ENCODE measurements at regions not wholly inside any gene's neighbourhood (a gene's known extent, or its start where the extent isn't known, plus 50 kb on each side); places are given as distances from the start of the nearest gene placed in this dataset.
A peak's percentile ranks its signal among the peaks of the same experiment; 100 is the strongest.

DNA sequence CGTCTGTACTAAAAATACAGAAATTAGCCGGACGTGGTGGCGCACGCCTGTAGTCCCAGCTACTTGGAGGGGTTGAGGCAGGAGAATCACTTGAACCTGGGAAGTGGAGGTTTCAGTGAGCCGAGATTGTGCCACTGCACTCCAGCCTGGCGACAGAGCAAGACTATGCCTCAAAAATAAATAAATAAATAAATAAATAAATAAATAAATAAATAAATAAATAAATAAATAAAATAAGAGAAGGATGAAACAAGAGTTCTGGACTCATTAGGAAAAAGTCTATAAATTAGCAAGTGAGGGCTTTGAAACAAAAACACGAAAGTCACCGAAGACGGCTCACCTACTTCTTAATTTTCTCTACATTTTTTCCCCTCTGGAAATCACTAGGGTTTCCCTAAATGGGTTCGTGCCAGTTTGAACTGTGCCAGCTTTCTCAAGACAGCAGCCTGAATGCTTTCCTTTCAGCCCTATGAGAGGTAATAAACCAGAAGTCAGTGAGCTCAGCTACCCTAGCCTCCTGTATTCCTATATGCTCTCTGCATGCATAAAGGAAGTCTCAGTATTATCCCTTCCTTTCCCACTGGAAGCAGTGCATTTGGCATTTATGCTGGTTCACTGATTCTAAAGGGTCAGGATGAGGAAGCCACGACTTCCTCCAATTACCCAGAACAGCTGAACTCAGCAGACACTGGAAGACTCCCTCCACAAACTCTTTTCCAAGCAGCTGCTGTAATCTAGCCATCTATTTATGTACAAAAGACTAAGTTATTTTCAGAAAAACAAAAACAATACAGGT, 266.9 kb downstream of the ZBBX start:
- in situ Hi-C loops (cut with HindIII; ENCODE audit: low pct_unique_long_range_greater_than_20kb, low sequenced_read_pairs), result no loop called here
- no peak for DNase-seq (ENCODE audit: low read depth)

DNA sequence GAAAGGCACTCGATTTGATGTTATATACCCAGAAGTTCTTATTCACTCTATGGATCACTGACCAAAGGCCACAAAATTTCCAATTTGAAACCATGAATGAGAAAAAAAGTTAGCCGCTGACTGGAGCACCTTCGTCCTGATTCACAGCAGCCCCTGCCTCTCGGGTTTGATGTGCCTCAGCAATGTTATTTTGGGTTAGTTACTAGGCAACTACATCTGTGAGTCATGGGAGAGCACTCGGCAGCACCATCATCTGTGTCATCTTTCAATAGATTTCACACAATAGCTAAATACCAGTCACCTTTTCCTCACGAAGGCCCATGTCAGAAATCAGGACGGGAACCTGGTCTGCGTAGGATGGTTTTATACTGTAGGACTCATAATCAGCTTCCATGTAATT, 269.2 kb downstream of the ZBBX start:
- in situ Hi-C loops (cut with HindIII; ENCODE audit: low pct_unique_long_range_greater_than_20kb, low sequenced_read_pairs), result no loop called here
- peak; percentile 18 for DNase-seq (ENCODE audit: low read depth)

DNA sequence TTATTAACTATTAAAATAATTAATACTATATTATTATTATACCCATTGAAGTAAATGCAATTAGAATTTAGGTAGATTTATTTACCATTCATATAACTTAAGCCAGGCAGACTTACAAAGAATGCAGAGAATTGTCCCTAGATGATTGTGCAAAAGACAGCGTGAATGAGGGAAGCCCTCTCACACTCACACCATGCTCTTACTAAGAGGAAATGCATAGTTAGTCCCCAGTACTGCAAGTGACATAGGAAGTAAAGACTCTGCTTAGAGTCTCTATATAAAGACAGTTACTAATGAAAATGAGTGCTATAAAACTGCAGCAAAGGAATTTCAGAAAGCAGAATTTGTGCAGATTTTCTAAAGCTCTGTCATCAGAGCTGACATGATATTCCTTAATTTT, 270.4 kb downstream of the ZBBX start:
- in situ Hi-C loops (cut with HindIII; ENCODE audit: low pct_unique_long_range_greater_than_20kb, low sequenced_read_pairs), result no loop called here
- DNase-seq (ENCODE audit: low read depth), result no peak

DNA sequence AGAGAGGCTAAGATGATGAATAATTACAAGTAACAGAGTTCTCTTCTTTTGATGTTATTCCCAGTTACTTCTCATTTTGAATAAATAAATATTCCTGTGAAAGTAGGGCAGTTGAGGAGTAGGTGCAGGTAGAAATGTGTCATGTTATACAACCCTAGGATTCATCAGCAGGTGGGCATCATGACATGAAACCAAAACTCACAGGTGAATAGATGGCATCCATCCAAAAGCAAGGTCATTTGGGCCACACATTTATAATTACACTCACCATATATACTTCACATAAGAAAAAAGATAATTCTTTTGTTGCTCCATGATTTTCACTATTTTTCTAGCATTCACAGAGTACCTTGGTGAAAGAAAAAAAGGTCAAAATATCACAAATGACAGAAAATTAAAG, 273.6 kb downstream of the ZBBX start:
- DNase-seq (ENCODE audit: low read depth), result no peak
- in situ Hi-C loops (cut with HindIII; ENCODE audit: low pct_unique_long_range_greater_than_20kb, low sequenced_read_pairs), result no loop called here

DNA sequence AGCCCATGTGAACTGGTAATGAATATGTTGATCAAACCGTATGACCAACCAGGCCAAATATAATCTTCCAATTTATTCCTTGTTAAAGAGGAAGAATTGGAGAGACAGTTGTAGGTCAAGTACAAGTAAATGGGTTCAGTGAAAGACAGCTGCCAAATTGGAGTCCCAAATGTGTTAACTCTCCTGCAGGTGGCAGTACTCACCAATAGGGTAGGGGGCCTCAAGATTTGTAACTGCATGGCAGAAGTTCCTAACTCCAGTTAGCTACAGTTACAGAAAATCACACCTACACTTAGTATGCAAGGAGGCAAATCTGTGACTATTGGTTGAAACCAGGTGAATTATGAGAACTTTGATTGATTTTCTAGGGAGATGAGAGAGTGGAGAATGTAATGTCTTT, 278.0 kb downstream of the ZBBX start:
- DNase-seq (ENCODE audit: low read depth), result no peak
- in situ Hi-C loops (cut with HindIII; ENCODE audit: low pct_unique_long_range_greater_than_20kb, low sequenced_read_pairs), result no loop called here

DNA sequence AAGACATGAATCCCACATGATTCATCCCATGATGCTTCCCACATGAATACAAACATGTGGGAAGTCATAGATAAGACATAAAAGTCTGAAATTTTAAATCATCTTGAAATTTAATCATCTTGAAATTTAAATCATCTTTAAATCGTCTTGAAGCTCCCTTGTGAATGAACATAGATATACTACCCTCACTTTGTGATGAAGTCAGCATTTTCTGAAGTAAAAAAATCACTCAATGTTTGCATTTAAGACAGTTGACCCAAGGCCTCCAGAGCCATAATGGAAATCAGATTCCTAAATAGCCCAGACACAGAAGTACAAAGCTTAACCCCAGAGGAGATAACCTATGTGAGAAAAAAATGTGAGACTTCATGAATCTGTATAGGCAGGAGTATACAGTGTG, 279.4 kb downstream of the ZBBX start:
- in situ Hi-C loops (cut with HindIII; ENCODE audit: low pct_unique_long_range_greater_than_20kb, low sequenced_read_pairs), result no loop called here
- no peak for DNase-seq (ENCODE audit: low read depth)

DNA sequence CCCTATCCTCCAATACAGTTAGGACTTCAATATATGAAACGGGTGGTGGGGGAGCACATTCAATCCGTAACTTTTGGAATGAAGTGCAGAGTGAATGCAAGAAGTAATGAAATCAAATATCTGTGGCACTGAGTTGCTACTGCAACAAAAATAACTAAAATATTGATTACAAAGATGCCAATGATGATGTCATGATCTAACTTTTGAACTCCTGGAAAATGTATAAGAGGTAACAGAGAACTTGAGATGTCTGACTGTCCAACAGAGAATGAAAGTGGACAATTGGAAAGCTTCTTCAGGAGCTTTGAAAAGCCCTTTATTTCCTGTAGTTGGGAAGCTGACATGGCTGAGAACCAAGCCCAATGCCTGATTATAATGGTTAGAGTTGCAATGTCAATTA, 279.9 kb downstream of the ZBBX start:
- in situ Hi-C loops (cut with HindIII; ENCODE audit: low pct_unique_long_range_greater_than_20kb, low sequenced_read_pairs), result no loop called here
- DNase-seq (ENCODE audit: low read depth), result no peak

DNA sequence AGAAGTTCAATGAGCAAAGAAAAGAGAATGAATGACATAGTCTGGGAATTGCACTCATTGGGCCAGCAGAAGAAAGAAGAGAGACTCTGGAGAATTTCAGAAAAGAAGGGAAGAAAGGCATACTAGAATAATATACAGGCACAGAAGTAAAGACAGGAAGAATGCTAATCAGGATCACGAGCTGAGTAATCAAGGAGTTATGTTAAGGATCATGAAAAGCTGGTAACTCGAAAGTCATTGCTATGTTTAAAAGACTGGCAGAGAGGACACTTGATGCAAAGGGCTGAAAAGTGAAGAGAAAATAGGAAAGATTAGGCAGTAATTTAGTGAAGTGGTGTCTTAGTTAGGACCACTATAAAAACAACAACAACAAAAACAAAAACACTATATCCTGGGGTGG, 284.1 kb downstream of the ZBBX start:
- in situ Hi-C loops (cut with HindIII; ENCODE audit: low pct_unique_long_range_greater_than_20kb, low sequenced_read_pairs), result no loop called here
- no peak for DNase-seq (ENCODE audit: low read depth)

DNA sequence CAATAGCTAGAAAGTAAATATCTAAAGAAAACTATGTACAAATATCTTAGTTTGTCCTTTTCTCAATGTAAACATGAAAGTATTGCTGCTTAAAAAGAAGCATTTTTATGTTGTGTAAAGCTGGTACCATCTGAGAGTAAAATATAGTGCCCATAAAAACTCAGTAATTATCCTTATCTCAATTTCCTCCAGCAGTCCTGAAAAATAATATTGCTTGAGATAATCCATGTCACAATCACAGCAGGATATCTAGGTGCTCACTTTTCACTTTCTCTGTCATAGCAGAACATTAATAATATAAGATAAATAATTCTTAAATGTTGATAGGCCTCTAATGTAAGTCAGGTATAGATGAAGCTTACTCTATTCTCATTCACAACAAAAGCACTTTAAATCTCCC, 285.5 kb downstream of the ZBBX start:
- DNase-seq (ENCODE audit: low read depth), result no peak
- in situ Hi-C loops (cut with HindIII; ENCODE audit: low pct_unique_long_range_greater_than_20kb, low sequenced_read_pairs), result no loop called here

DNA sequence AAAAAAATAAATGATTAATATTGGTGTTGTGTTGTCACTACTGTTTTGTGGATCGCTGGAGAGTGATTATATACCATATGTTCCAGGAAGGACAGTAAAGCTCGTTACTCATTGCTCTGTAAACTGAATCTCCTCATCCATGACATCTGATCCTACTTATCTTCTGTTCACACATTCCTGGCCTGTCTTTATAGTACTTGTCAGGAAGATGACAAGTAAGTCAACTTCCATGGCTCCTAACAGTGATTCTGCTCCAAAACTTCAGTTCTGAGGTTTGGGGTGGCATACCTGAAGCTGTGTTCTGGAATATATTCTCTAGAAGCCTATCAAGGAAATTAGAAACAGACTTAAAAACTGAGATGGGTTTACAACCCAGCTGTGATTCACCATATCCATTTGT, 288.9 kb downstream of the ZBBX start:
- no peak for DNase-seq (ENCODE audit: low read depth)
- in situ Hi-C loops (cut with HindIII; ENCODE audit: low pct_unique_long_range_greater_than_20kb, low sequenced_read_pairs), result no loop called here

DNA sequence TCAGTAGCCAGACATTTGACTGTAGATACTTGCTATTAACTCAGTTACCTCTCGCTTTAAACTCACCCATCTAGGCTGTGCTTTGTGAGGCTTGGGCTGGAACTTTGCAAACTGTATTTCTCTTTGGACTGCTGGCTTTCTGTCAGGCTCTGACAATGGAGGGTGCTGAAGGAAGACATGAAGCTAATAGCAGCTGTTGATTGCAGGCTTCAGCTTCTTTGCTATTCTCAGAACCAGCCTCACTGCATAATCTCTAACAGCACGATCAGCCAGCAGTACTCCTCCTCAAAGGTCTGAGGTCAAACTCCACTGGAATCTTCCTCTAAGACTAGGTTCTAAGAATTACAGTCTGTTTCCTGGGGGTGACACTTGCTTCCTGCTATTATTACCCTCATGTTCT, 295.6 kb downstream of the ZBBX start:
- in situ Hi-C loops (cut with HindIII; ENCODE audit: low pct_unique_long_range_greater_than_20kb, low sequenced_read_pairs), result no loop called here
- DNase-seq (ENCODE audit: low read depth), result no peak

DNA sequence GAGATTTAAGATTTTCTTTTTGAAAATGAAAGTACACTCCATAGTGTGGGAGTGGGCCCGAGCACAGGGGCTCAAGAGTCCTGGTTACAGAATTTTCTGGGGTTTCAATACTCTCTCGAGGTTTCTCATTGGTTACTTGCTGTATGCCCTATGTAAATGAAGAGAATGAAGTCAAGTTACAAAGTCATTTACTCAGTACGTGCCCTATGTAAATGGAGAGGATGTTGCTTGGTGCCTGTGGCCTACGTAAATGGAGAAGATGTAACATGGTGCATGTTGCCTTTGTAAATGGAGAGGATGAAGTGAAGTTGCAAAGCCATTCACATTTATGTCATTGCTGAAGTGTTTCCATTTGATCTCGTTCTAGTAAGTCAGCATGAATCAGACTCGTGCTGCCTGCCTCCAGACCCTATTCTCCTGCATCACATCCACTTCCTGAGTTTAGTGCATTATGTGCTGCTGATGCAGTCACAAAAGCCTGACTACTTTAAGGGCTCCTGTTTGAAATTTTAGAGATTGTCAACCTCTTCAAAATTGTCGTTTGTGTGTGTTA, 302.0 kb downstream of the ZBBX start:
- in situ Hi-C loops (cut with HindIII; ENCODE audit: low pct_unique_long_range_greater_than_20kb, low sequenced_read_pairs), result no loop called here
- no peak for DNase-seq (ENCODE audit: low read depth)

DNA sequence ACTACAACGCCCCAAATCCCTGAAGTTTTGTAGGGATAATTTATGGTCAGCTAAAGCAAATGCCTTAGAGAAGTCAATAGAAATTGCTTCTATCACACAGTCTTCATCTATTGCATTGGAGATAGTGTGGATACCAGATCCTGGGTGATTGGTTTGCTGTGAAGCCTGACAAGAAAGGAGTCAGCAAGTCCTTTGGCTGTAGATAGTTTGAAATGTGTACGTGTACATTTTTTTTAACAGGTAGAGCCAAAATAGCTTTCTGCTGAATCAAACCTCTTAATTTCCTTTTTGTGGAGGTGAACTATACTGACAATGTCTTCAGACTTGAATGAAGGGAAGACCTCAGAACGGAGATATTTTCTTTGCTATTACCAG, 312.3 kb downstream of the ZBBX start:
- no peak for DNase-seq (ENCODE audit: low read depth)
- in situ Hi-C loops (cut with HindIII; ENCODE audit: low pct_unique_long_range_greater_than_20kb, low sequenced_read_pairs), result no loop called here

DNA sequence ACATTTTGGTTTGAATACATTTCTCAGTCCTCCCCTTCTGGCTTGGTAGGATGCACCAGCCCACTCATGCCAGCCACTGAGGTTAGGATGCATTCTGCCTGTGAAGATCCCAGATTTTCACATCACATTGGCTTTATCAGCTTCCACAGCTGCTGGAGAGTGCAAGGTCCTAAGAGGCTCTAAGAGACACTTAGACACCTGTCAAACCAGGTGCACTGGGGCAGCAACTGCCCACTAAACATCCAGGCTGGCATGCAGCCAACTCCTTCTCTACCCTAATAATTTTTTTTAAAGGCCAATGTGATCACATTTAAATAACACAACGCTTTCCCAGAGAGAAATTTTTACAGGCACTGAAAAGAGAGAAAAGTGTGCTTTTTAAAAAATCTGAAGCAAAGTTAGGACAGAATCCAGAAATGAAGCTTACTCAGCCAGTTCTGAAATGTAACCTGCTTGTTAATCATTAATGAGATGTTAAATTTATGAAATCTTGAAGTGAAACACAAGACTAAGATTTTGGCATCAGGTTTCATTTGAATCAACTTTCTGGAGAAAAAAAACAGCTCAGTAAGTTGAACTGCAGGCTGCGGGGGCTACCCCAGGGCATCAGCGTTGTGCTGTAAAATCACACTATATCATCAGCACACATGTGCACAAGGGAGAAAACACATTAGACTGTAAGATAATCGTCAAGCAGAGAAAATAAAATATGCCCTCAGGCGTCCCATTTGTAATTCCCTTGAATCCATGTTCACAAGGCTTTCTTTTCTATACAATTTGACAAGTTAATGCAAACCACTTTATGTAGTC, 312.9 kb downstream of the ZBBX start:
- DNase-seq (ENCODE audit: low read depth), result peak; percentile 57
- in situ Hi-C loops (cut with HindIII; ENCODE audit: low pct_unique_long_range_greater_than_20kb, low sequenced_read_pairs), result no loop called here

DNA sequence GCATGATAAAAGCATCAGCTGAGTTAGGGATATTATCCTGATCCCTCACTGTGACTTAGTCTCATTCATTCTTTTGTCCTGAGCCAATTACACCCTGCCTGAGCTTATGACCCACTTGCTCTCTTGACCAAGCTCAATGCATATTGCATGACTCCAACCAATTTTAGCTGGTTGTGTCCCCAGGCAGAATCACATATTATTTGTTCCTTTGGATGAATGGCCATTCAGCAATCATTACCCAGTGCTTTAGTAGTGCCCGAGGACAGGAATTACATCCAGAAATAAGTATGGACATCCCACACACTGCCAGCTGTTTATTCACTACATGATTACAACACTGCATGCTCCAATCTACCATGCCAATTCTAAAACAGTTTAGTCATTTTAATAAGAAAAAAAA, 322.5 kb downstream of the ZBBX start:
- DNase-seq (ENCODE audit: low read depth), result peak; percentile 34

DNA sequence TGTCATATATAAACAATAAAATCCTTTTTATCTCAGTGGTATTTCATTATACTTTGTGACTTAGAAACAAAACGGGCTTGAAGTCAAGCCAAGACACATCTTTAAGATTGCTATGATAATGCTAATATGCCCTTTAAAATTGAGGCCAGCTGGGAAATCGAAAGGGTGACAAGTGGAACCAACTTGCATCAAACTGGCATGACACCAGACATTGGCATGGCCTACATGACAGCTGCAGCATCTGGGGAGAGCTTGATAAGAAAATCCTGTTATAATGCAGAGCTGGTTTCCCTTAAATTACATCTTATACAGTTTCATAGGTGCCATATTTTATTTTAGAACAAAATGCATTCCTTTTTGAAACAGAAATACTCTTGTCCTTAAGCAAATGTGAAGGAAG, 325.2 kb downstream of the ZBBX start:
- in situ Hi-C loops (cut with HindIII; ENCODE audit: low pct_unique_long_range_greater_than_20kb, low sequenced_read_pairs), result no loop called here
- DNase-seq (ENCODE audit: low read depth), result no peak

More for the DNA sequence above, 322.5 kb downstream of the ZBBX start:
- in situ Hi-C loops (cut with HindIII; ENCODE audit: low pct_unique_long_range_greater_than_20kb, low sequenced_read_pairs), result no loop called here

DNA sequence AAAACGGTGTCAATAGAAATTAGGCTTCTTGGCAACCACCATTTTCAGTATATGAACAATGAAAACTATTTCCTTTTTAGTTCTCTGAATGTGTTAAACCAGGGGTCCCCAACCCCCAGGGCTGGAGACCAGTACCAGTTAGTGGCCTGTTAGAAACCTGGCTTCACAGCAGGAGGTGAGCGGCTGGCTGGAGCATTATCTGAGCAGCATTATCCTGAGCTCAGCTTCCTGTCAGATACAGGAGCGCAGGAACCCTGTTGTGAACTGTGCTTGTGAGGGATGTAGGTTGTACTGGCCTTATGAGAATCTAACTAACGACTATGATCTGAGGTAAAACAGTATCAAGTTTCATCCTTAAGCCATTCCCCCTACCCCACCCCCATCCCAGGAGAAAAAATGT, 328.7 kb downstream of the ZBBX start:
- in situ Hi-C loops (cut with HindIII; ENCODE audit: low pct_unique_long_range_greater_than_20kb, low sequenced_read_pairs), result no loop called here

DNA sequence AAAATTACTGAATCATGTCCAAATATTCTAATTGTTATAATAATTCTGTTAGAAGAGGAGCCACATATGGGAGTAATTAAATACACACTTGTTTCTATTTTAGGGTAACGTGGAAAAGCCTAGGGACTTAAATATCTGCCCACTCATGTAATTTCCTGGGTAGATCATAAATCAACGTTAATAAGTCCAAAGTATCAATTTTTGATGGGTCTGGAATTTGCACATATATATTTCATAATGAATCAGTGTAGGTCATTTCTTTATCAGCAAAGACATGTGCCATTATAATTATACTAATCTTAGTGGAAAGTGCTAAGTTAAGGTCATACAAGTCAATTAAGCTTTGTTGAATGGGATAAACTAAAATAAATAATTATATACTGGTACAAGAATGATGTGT, 346.2 kb downstream of the ZBBX start:
- no peak for DNase-seq (ENCODE audit: low read depth)
- in situ Hi-C loops (cut with HindIII; ENCODE audit: low pct_unique_long_range_greater_than_20kb, low sequenced_read_pairs), result no loop called here

More for the DNA sequence above, 328.7 kb downstream of the ZBBX start:
- DNase-seq (ENCODE audit: low read depth), result no peak

DNA sequence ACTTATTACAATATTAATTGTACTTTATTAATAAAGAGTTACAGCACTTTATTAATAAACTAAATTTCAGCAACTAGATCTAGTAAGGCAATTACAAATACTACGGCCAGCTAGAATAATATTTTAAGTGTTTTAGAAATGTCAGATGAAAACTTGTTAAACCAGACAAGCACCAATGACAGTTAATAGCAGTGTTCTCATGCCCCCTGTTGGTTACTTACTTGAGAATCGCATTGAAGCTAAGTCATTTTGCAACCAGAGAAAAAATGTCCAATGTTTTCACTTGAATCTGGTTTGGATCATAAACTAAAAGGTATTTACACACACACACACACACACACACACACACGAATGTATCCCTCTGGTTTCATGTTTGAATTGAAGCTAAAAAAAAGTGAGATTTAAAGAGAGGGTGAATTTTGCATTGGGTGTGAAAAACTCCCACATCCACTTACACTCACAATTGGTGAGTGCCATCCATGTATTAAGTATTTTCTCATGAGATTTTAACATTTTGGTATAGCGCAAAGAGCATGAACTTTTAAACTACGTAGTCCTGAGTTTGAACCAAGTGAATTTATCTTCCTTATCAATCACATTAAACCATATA, 347.7 kb downstream of the ZBBX start:
- in situ Hi-C loops (cut with HindIII; ENCODE audit: low pct_unique_long_range_greater_than_20kb, low sequenced_read_pairs), result no loop called here

More for the DNA sequence above, 347.7 kb downstream of the ZBBX start:
- peak; percentile 52 for DNase-seq (ENCODE audit: low read depth)
